Kasumi-1 (cell line): ENCODE measurements at regions not wholly inside any gene's neighbourhood (a gene's known extent, or its start where the extent isn't known, plus 50 kb on each side); places are given as distances from the start of the nearest gene placed in this dataset.
A peak's percentile ranks its signal among the peaks of the same experiment; 100 is the strongest.

ENCODE experiments used
- DNase-seq, 2 experiments: peaks; one replicate each; lab custom pipeline; 2025; lab: John Stamatoyannopoulos, UW

GRCh38 chr3:194218646-194219453 is 82.9 kb downstream of the HES1 start:
- DNase-seq, result no peak

- DNase-seq, result no peak
Observed at GRCh38 chr3:194219826-194220410, 84.0 kb downstream of the HES1 start.

- no peak for DNase-seq
Observed at GRCh38 chr3:194220901-194221326, 85.0 kb downstream of the HES1 start.

GRCh38 chr3:194221336-194221735 is 85.4 kb downstream of the HES1 start:
- DNase-seq, result no peak

- DNase-seq, result peak; percentile 61 to 79
Observed at GRCh38 chr3:194223951-194224350, 88.0 kb downstream of the HES1 start.

GRCh38 chr3:194224471-194225417 is 88.8 kb downstream of the HES1 start:
- peak; percentile 60 to 66 for DNase-seq

- no peak for DNase-seq
Observed at GRCh38 chr3:194225418-194225812, 89.5 kb downstream of the HES1 start.

- DNase-seq, result no peak
Observed at GRCh38 chr3:194225988-194226663, 90.2 kb downstream of the HES1 start.

GRCh38 chr3:194231929-194232832 is 96.2 kb downstream of the HES1 start:
- no peak for DNase-seq

GRCh38 chr3:194233150-194233549 is 97.2 kb downstream of the HES1 start:
- DNase-seq, result no peak

GRCh38 chr3:194235160-194235559 is 99.2 kb downstream of the HES1 start:
- no peak for DNase-seq

- no peak for DNase-seq
Observed at GRCh38 chr3:194237110-194237509, 101.2 kb downstream of the HES1 start.

- no peak for DNase-seq
Observed at GRCh38 chr3:194240766-194241165, 104.8 kb downstream of the HES1 start.

- DNase-seq, result no peak
Observed at GRCh38 chr3:194243172-194243837, 107.4 kb downstream of the HES1 start.

- no peak for DNase-seq
Observed at GRCh38 chr3:194244167-194244566, 107.0 kb downstream of the CPN2 start.

GRCh38 chr3:194245474-194245873 is 105.7 kb downstream of the CPN2 start:
- DNase-seq, result no peak

GRCh38 chr3:194245975-194246561 is 105.1 kb downstream of the CPN2 start:
- peak; percentile 18 to 30 for DNase-seq

- no peak for DNase-seq
Observed at GRCh38 chr3:194246709-194247349, 104.3 kb downstream of the CPN2 start.

GRCh38 chr3:194247350-194247740 is 103.8 kb downstream of the CPN2 start:
- no peak for DNase-seq
